H1 (cell line): ENCODE measurements at regions not wholly inside any gene's neighbourhood (a gene's known extent, or its start where the extent isn't known, plus 50 kb on each side); places are given as distances from the start of the nearest gene placed in this dataset.
A peak's percentile ranks its signal among the peaks of the same experiment; 100 is the strongest.

Experiments
- CTCF ChIA-PET: fragments of 300-600 bp; sonication (Branson Sonifier 250); formaldehyde crosslinking; loops from one replicate; lab custom pipeline; 2021; ENCODE audit not compliant: partially characterized antibody; lab: Charles Lee
- POLR2A ChIA-PET: fragments of 300-600 bp; sonication (Branson Sonifier 250); formaldehyde crosslinking; loops from one replicate; lab custom pipeline; 2021; ENCODE audit warnings: inconsistent platforms; ENCODE audit not compliant: partially characterized antibody; lab: Charles Lee
- DNase-seq, 2 experiments: peaks; one replicate each; pipeline versions ENCODE4 v3.0.0 to v3.0.0-alpha.2; 2010 to 2022; ENCODE audit warnings: low spot score in 2 of 2, low read depth in 1 of 2, mixed read lengths in 1 of 2
- FAIRE-seq: peaks from 2 replicates; lab custom pipeline; 2011; peaks lifted over from hg19 to GRCh38; lab: Jason Lieb, UNC
- H2AFZ ChIP-seq: 2 replicates; pipeline ENCODE4 v1.8.1; 2012; ENCODE audit warnings: low read length, inconsistent platforms
- H2AK5ac ChIP-seq: 2 replicates; pipeline ENCODE4 v1.6.1; 2013; ENCODE audit warnings: low read depth, low read length
- H2BK120ac ChIP-seq: replicated peaks from 2 replicates; pipeline ENCODE3; 2013; ENCODE audit warnings: low read depth, low read length, inconsistent platforms
- H2BK12ac ChIP-seq: 2 replicates; pipeline ENCODE4 v1.6.1; 2013; ENCODE audit warnings: low read depth, low read length
- H2BK15ac ChIP-seq: 2 replicates; pipeline ENCODE4 v1.6.1; 2013; ENCODE audit warnings: low read length
- H2BK20ac ChIP-seq: 2 replicates; pipeline ENCODE4 v1.6.1; 2013; ENCODE audit warnings: low read length
- H2BK5ac ChIP-seq: 2 replicates; pipeline ENCODE4 v1.6.1; 2013; ENCODE audit warnings: low read depth, low read length
- H3K14ac ChIP-seq: 2 replicates; pipeline ENCODE4 v1.6.1; 2013; ENCODE audit warnings: inconsistent platforms; ENCODE audit not compliant: insufficient read length
- H3K18ac ChIP-seq: 2 replicates; pipeline ENCODE4 v1.6.1; 2013; ENCODE audit warnings: low read length; ENCODE audit errors: extremely low read depth
- H3K23ac ChIP-seq: 2 replicates; pipeline ENCODE4 v1.6.1; 2013; ENCODE audit warnings: inconsistent platforms; ENCODE audit not compliant: insufficient read length
- H3K23me2 ChIP-seq: 2 replicates; pipeline ENCODE4 v1.6.1; 2013; ENCODE audit warnings: low read depth, low read length
- H3K27ac ChIP-seq: 2 replicates; pipeline ENCODE4 v1.6.1; 2011; ENCODE audit warnings: low read depth, low read length, inconsistent platforms
- H3K27me3 ChIP-seq, 4 experiments: replicated peaks in 1 of 4; 1 replicate in 1 of 4; 2 replicates in 3 of 4; pipeline versions ENCODE4 v1.6.1 to v1.8.1; 2011 to 2013; ENCODE audit warnings: low read length in 3 of 4, mild to moderate bottlenecking in 3 of 4, inconsistent platforms in 2 of 4, mixed read lengths in 2 of 4, moderate library complexity in 1 of 4; ENCODE audit not compliant: control insufficient read depth in 3 of 4, insufficient read depth in 3 of 4; ENCODE audit errors: extremely low read depth in 1 of 4
- H3K36me3 ChIP-seq, 4 experiments: 2 replicates each; pipeline versions ENCODE4 v1.6.1 to v1.8.1; 2011 to 2013; ENCODE audit warnings: mild to moderate bottlenecking in 4 of 4, low read length in 3 of 4, moderate library complexity in 2 of 4, control low read depth in 1 of 4, inconsistent platforms in 1 of 4; ENCODE audit not compliant: insufficient read depth in 4 of 4, control insufficient read depth in 2 of 4
- H3K4ac ChIP-seq: replicated peaks from 2 replicates; pipeline ENCODE3; 2013; ENCODE audit warnings: low read length, low read depth, mixed read lengths, inconsistent platforms; ENCODE audit not compliant: insufficient read length
- H3K4me1 ChIP-seq, 4 experiments: replicated peaks in 1 of 4; 1 replicate in 1 of 4; 2 replicates in 3 of 4; pipeline versions ENCODE4 v1.6.1 to v1.8.1; 2011 to 2013; ENCODE audit warnings: low read length in 3 of 4, inconsistent platforms in 2 of 4, mixed read lengths in 1 of 4; ENCODE audit not compliant: insufficient read depth in 4 of 4, control insufficient read depth in 3 of 4
- H3K4me2 ChIP-seq, 2 experiments: 2 replicates each; pipeline versions ENCODE4 v1.6.1 to v1.8.1; 2011 to 2013; ENCODE audit warnings: low read depth in 2 of 2, low read length in 2 of 2, control low read depth in 1 of 2, inconsistent platforms in 1 of 2, mild to moderate bottlenecking in 1 of 2; ENCODE audit not compliant: insufficient read depth in 1 of 2
- H3K4me3 ChIP-seq, 4 experiments: fragments of 200-600, 300-600 bp in 1 of 4; sonication (generic), shearing (Covaris generic), sonication (Bioruptor Twin) in 1 of 4; 2 replicates each; pipeline versions ENCODE4 v1.5.1 to v1.8.1; 2011 to 2016; ENCODE audit warnings: low read length in 4 of 4, low read depth in 3 of 4, control low read depth in 2 of 4, inconsistent platforms in 2 of 4, mild to moderate bottlenecking in 2 of 4, mixed read lengths in 1 of 4, moderate library complexity in 1 of 4; ENCODE audit not compliant: insufficient read depth in 2 of 4; ENCODE audit errors: extremely low read depth in 1 of 4
- H3K56ac ChIP-seq: replicated peaks from 2 replicates; pipeline ENCODE3; 2013; ENCODE audit warnings: low read depth, mild to moderate bottlenecking, mixed read lengths, low read length, inconsistent platforms; ENCODE audit not compliant: insufficient read length
- H3K79me1 ChIP-seq: 2 replicates; pipeline ENCODE4 v1.6.1; 2013; ENCODE audit warnings: low read depth, low read length, control low read depth
- H3K79me2 ChIP-seq, 2 experiments: 2 replicates each; pipeline versions ENCODE4 v1.6.1 to v1.8.1; 2012 to 2013; ENCODE audit warnings: low read length in 2 of 2, mild to moderate bottlenecking in 2 of 2, inconsistent platforms in 1 of 2; ENCODE audit not compliant: insufficient read depth in 2 of 2, control insufficient read depth in 1 of 2
- H3K9ac ChIP-seq, 4 experiments: replicated peaks in 1 of 4; 1 replicate in 1 of 4; 2 replicates in 3 of 4; pipeline versions ENCODE4 v1.6.1 to v1.8.1; 2011 to 2013; ENCODE audit warnings: low read depth in 3 of 4, low read length in 3 of 4, control low read depth in 2 of 4, mild to moderate bottlenecking in 2 of 4, moderate library complexity in 2 of 4, inconsistent platforms in 1 of 4; ENCODE audit errors: extremely low read depth in 1 of 4
- H3K9me3 ChIP-seq, 2 experiments: 2 replicates each; pipeline versions ENCODE4 v1.6.1 to v1.8.1; 2012 to 2013; ENCODE audit warnings: mild to moderate bottlenecking in 2 of 2, moderate library complexity in 2 of 2, control low read depth in 1 of 2, inconsistent platforms in 1 of 2, low read depth in 1 of 2, low read length in 1 of 2, mixed read lengths in 1 of 2; ENCODE audit not compliant: insufficient read depth in 2 of 2
- H4K20me1 ChIP-seq, 2 experiments: replicated peaks in 1 of 2; 2 replicates each; pipeline versions ENCODE3 to v1.8.1; 2011 to 2013; ENCODE audit warnings: inconsistent platforms in 2 of 2, low read length in 2 of 2, mild to moderate bottlenecking in 1 of 2; ENCODE audit not compliant: insufficient read depth in 2 of 2, control insufficient read depth in 1 of 2
- H4K5ac ChIP-seq: 2 replicates; pipeline ENCODE4 v1.6.1; 2013; ENCODE audit warnings: low read length, low read depth, mixed read lengths, inconsistent platforms; ENCODE audit not compliant: insufficient read length
- H4K8ac ChIP-seq: 2 replicates; pipeline ENCODE4 v1.8.0; 2013; ENCODE audit warnings: mild to moderate bottlenecking, moderate library complexity, low read length, inconsistent platforms; ENCODE audit not compliant: insufficient read depth; ENCODE audit errors: extremely low read depth
- H4K91ac ChIP-seq: replicated peaks from 2 replicates; pipeline ENCODE3; 2013; ENCODE audit warnings: low read length, mixed read lengths, inconsistent platforms; ENCODE audit not compliant: insufficient read length
- ATF3 ChIP-seq: IDR thresholded peaks from 2 replicates; pipeline ENCODE4 v1.6.1; 2011; ENCODE audit warnings: low read depth, mild to moderate bottlenecking, low read length; ENCODE audit not compliant: insufficient read depth
- CBX5 ChIP-seq: fragments of 300-800, 300-1000 bp; sonication (generic); IDR thresholded peaks from 2 replicates; pipeline ENCODE4 v1.7.1; 2016; ENCODE audit warnings: antibody characterized with exemption, low read length, low read depth
- CREB1 ChIP-seq: IDR thresholded peaks from 2 replicates; pipeline ENCODE4 v1.6.1; 2012; ENCODE audit warnings: inconsistent platforms
- CTCF ChIP-seq, 3 experiments: IDR thresholded peaks; 1 replicate in 2 of 3; 2 replicates in 1 of 3; pipeline versions ENCODE4 v1.5.1 to v1.6.1; 2011; ENCODE audit warnings: low read length in 3 of 3, mild to moderate bottlenecking in 3 of 3, inconsistent platforms in 2 of 3, low read depth in 1 of 3, moderate library complexity in 1 of 3; ENCODE audit not compliant: insufficient read depth in 1 of 3; ENCODE audit errors: control extremely low read depth in 1 of 3
- JUND ChIP-seq: IDR thresholded peaks from 2 replicates; pipeline ENCODE4 v1.6.1; 2011; ENCODE audit warnings: mild to moderate bottlenecking, improper control_type of control experiment, low read length
- MAFK ChIP-seq: IDR thresholded peaks from 2 replicates; pipeline ENCODE4 v1.6.1; 2012; ENCODE audit warnings: low read depth, mild to moderate bottlenecking, improper control_type of control experiment, low read length
- RAD21 ChIP-seq, 2 experiments: IDR thresholded peaks in 1 of 2; conservative IDR thresholded peaks in 1 of 2; 2 replicates each; pipeline ENCODE4 v1.6.1; 2011; ENCODE audit warnings: low read depth in 2 of 2, low read length in 2 of 2, improper control_type of control experiment in 1 of 2, inconsistent platforms in 1 of 2, mild to moderate bottlenecking in 1 of 2, moderate library complexity in 1 of 2
- RNF2 ChIP-seq: fragments of 200-900, 300-1000 bp; sonication (generic); IDR thresholded peaks from 2 replicates; pipeline ENCODE4 v1.7.1; 2016; ENCODE audit warnings: borderline replicate concordance, low read depth, mild to moderate bottlenecking, antibody characterized with exemption, low read length; ENCODE audit not compliant: poor library complexity, severe bottlenecking; ENCODE audit errors: missing control alignments
- TEAD4 ChIP-seq: IDR thresholded peaks from 2 replicates; pipeline ENCODE4 v1.6.1; 2012; ENCODE audit warnings: low read depth, low read length, inconsistent platforms, mixed read lengths
- ZNF274 ChIP-seq: IDR thresholded peaks from 2 replicates; pipeline ENCODE4 v1.7.0; 2012; ENCODE audit warnings: low read length, borderline replicate concordance; ENCODE audit errors: extremely low read depth
- WGBS, 2 experiments: shearing (Covaris generic) in 1 of 2; methylation state at CpG; one replicate each; pipeline versions ENCODE4 v1.1.6 to v1.1.7; 2013 to 2015; ENCODE audit warnings: low lambda C conversion rate in 2 of 2, mixed read lengths in 2 of 2, inconsistent platforms in 1 of 2, low coverage in 1 of 2, missing lambda C conversion rate in 1 of 2; ENCODE audit not compliant: insufficient replicate concordance in 2 of 2, insufficient coverage in 1 of 2, insufficient read length in 1 of 2; ENCODE audit errors: extremely low coverage in 1 of 2, missing lambda C conversion rate in 1 of 2; 5-methylcytosine and 5-hydroxymethylcytosine counted together

- no peak overlapping the region for H3K27ac ChIP-seq
- H3K4me3 ChIP-seq, result peak overlapping the region in 1 of 4 experiments; percentile 15; a peak in 1 of 8 replicates
- no peaks in the 10 kb centered on the region for H4K20me1 ChIP-seq
- no peak overlapping the region for H3K18ac ChIP-seq
- no peak overlapping the region for H4K8ac ChIP-seq
- H3K36me3 ChIP-seq, result no peaks in the 10 kb centered on the region
- H4K5ac ChIP-seq, result peak overlapping the region; percentile 15
- no peak overlapping the region for H3K14ac ChIP-seq
- H4K91ac ChIP-seq, result no peak overlapping the region
- H2BK120ac ChIP-seq, result no peak overlapping the region
- H3K4me2 ChIP-seq, result peak overlapping the region; percentile 18 to 28; a peak in 1 of 4 replicates
- no peak overlapping the region for H3K9ac ChIP-seq
- no peak overlapping the region for H2BK20ac ChIP-seq
- no peak overlapping the region for H2AK5ac ChIP-seq
- H3K23me2 ChIP-seq, result no peaks in the 10 kb centered on the region
- H3K23ac ChIP-seq, result no peak overlapping the region
- no peak overlapping the region for H3K56ac ChIP-seq
- no peaks in the 10 kb centered on the region for H3K27me3 ChIP-seq
- WGBS, 2 experiments, result 4% methylated on average over 3 of the region's 3 CpGs; no CpG with 5 or more reads in 1 of the 2 experiments
- H2BK15ac ChIP-seq, result no peak overlapping the region
- no peaks in the 10 kb centered on the region for H3K79me2 ChIP-seq
- H3K4me1 ChIP-seq, result peaks cover 2 to 18% (median 8%) of the 10 kb centered on the region in 4 experiments; a peak in 6 of 7 replicates
- H2AFZ ChIP-seq, result no peak overlapping the region
- H3K79me1 ChIP-seq, result no peaks in the 10 kb centered on the region
- ChIA-PET CTCF (interaction anchor here (0.6 to 1.9 kb wide), 2 partner anchors 35 to 151 kb away, joined by 5 to 7 read pairs; no protein-coding TSS in a partner anchor), POLR2A (interaction anchor here (0.7 kb wide), 1 partner anchor 716 kb away, joined by 4 read pairs; no protein-coding TSS in a partner anchor)
- H2BK12ac ChIP-seq, result no peak overlapping the region
- H3K9me3 ChIP-seq, result no peaks in the 10 kb centered on the region
- peak; percentile 60 for FAIRE-seq
- no peak overlapping the region for H2BK5ac ChIP-seq
- no peak overlapping the region for H3K4ac ChIP-seq
- peak in 1 of 2 experiments; percentile 46 for DNase-seq
- TF ChIP-seq TEAD4 (peak; percentile 53), MAFK (no peak), CBX5 (no peak), RNF2 (no peak), CREB1 (0 out of 2 replicates have a peak, but pooled peaks have one; percentile 15), RAD21 (IDR thresholded peaks at IDR 0.05 in 1 of 2, conservative IDR thresholded peaks at IDR 0.05 in 1 of 2; ENCODE audit: low read depth in 2 of 2, low read length in 2 of 2) (no peak), ZNF274 (no peak), ATF3 (no peak), JUND (peak; percentile 49; the same call in 1 of the 2 replicates), CTCF (IDR thresholded peaks at IDR 0.05; ENCODE audit: control extremely low read depth in 1 of 3, insufficient read depth in 1 of 3, low read depth in 1 of 3, low read length in 3 of 3) (no peak)
Observed at GRCh38 chr3:168812234-168812633, 716.5 kb upstream of the GOLIM4 start.
